Right lobe of liver (tissue), 6 donors: ENCODE measurements at regions not wholly inside any gene's neighbourhood (a gene's known extent, or its start where the extent isn't known, plus 50 kb on each side); places are given as distances from the start of the nearest gene placed in this dataset.
"Not testable (repeated sequence)": the region's sequence is repeated elsewhere in the genome, so short reads cannot be mapped to it uniquely, and the experiment has no call there.

Experiments
- ATAC-seq, 4 donors: fragments of 200-7000 bp; cut with Tn5 transposase; one replicate each; pipeline ENCODE4 v1.9.1; 2020; ENCODE audit warnings: mild to moderate bottlenecking in 4 of 4, moderate library complexity in 4 of 4
- DNase-seq, 3 donors: peaks; one replicate each; pipeline ENCODE4 v3.0.0-alpha.2; 2020
- H3K27ac ChIP-seq, 3 donors: fragments of 200-600 bp; one replicate each; pipeline ENCODE4 v1.8.0; 2022
- H3K27me3 ChIP-seq, 2 donors: fragments of 200-600 bp; one replicate each; pipeline ENCODE4 v1.8.0; 2022
- H3K36me3 ChIP-seq, 4 donors: fragments of 200-600 bp; sonication (generic) in 1 of 4; one replicate each; pipeline versions ENCODE4 v1.5.1 to v1.8.0; 2017 to 2022; ENCODE audit warnings: control low read depth in 1 of 4
- H3K4me1 ChIP-seq, 4 donors: fragments of 200-600 bp; sonication (generic) in 1 of 4; one replicate each; pipeline versions ENCODE4 v1.5.1 to v1.8.0; 2017 to 2022; ENCODE audit warnings: control low read depth in 1 of 4
- H3K4me3 ChIP-seq, 3 donors: fragments of 200-600 bp; one replicate each; pipeline ENCODE4 v1.8.0; 2022
- H3K9me3 ChIP-seq, 4 donors: fragments of 200-600 bp; sonication (generic) in 1 of 4; one replicate each; pipeline versions ENCODE4 v1.5.1 to v1.8.0; 2017 to 2022; ENCODE audit warnings: control low read depth in 1 of 4
- POLR2A ChIP-seq: fragments of 450-650 bp; IDR thresholded peaks from one replicate; pipeline ENCODE4 v1.6.1; 2017; ENCODE audit warnings: antibody characterized with exemption, mild to moderate bottlenecking
- WGBS: methylation state at CpG from one replicate; pipeline ENCODE4 v1.1.6; 2018; ENCODE audit warnings: low coverage, low lambda C conversion rate; ENCODE audit not compliant: insufficient coverage; ENCODE audit errors: missing lambda C conversion rate; 5-methylcytosine and 5-hydroxymethylcytosine counted together
- intact Hi-C, 2 donors: fragments of 100-400 bp; cut with DNase I; formaldehyde crosslinking; loops; one replicate each; pipeline versions ENCODE4 v1.11.2 to v1.14.1; 2022
- microRNA-seq, 2 donors: library from miRNA; unstranded; fragments of <30 nt; microRNA quantifications; one replicate each; pipeline ENCODE4, GENCODE V29; 2019 to 2020
- small RNA-seq, 2 experiments: library from RNA; depleted of rRNA; stranded (forward); fragments of <200 nt; gene quantifications; one replicate each; pipeline ENCODE3, GENCODE V24; 2016
- TF ChIP-seq, protein P1 (sequence below), 4 donors: fragments of 200-600 bp in 3 of 4; fragments of 450-650 bp in 1 of 4; IDR thresholded peaks; one replicate each; pipeline versions ENCODE4 v1.5.1 to v1.8.0; 2016 to 2022; ENCODE audit warnings: antibody characterized with exemption in 4 of 4, mild to moderate bottlenecking in 2 of 4
- donor health status: DM: no; HTN: yes; CAD: no.
- donor health status: DM: no; HTN: no; CAD: no.
- donor health status: DM: no; HTN: no; CAD: no.
- donor health status: DM: no; HTN: yes; CAD: no.
- donor health status: DM: no; HTN: yes; CAD: no.

DNA sequence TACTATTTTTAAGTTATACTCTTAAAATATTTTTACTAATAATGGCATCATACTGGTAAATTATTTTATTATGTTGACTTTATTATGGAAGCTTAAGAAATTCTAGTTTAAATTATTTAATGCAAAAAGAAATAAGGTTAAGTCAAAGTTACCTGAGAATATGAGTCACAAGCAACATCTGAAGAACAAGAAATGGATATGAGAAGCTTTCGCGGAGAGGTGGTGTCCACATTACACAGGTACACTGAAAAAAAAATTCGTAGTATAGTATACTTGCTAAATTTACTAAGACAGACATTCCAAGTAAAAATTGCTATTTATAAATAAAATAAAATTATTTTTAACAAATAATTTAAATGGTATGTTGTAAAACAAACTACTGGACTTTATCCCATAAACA lies 143.8 kb downstream of the AVL9 start:
- intact Hi-C loops: no loop called here
- DNase-seq (no peak), ATAC-seq (no peak)
- Histone ChIP-seq H3K36me3 (no peaks in the 10 kb centered on the region), H3K4me3 (no peak overlapping the region), H3K9me3 (no peaks in the 10 kb centered on the region), H3K27ac (no peak overlapping the region), H3K27me3 (no peaks in the 10 kb centered on the region), H3K4me1 (no peaks in the 10 kb centered on the region)
- WGBS: 90% methylated on average over 3 of the region's 3 CpGs
- TF ChIP-seq POLR2A: no peak
- TF ChIP-seq, protein P1, sequence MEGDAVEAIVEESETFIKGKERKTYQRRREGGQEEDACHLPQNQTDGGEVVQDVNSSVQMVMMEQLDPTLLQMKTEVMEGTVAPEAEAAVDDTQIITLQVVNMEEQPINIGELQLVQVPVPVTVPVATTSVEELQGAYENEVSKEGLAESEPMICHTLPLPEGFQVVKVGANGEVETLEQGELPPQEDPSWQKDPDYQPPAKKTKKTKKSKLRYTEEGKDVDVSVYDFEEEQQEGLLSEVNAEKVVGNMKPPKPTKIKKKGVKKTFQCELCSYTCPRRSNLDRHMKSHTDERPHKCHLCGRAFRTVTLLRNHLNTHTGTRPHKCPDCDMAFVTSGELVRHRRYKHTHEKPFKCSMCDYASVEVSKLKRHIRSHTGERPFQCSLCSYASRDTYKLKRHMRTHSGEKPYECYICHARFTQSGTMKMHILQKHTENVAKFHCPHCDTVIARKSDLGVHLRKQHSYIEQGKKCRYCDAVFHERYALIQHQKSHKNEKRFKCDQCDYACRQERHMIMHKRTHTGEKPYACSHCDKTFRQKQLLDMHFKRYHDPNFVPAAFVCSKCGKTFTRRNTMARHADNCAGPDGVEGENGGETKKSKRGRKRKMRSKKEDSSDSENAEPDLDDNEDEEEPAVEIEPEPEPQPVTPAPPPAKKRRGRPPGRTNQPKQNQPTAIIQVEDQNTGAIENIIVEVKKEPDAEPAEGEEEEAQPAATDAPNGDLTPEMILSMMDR (IDR thresholded peaks at IDR 0.05): no peak

DNA sequence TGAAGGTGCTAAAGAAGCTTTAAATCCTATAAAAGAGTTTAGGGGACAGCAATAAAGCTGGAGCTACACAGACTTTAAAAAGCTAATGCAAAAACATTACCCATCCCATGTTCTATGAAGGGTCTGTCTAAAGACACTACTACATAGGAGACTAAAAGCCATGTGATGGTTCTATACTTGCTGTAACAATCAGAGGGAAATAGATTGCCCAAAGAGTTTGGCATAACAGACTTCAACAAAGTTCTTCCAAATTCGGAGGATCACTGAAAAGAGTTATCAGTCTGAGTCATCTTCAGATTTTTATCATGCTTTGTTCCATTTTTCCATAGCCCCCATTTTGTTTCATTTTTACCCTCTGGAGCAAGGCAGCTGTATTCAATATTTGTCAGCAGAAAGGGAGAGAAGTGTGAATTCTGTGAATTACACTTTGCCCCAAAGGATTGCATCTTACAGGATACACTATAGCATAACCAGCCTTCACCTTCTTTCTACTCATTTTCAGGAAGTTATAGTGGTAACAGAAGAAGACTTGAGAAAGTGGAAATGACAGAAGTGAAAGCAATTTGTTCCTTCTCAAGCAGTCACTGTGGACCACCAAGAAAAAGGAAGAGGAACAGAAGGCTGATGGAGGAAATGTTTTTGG lies 143.3 kb downstream of the AVL9 start:
- DNase-seq, H3K27ac ChIP-seq, H3K36me3 ChIP-seq, H3K4me3 ChIP-seq, H3K27me3 ChIP-seq, H3K9me3 ChIP-seq, H3K4me1 ChIP-seq, intact Hi-C loops: not testable (repeated sequence)
- 64% methylated on average over 1 of the region's 1 CpG for WGBS
- ATAC-seq: peak in 1 of 4 donors; percentile 47

Small RNA genes in the stretch of these regions (microRNA-seq; reads per million reads assigned to microRNA genes)
- 0 reads per million in 2 donors for gene MIR550A2
- gene MIR550B2: 0 reads per million in 2 donors

Small RNA genes in the stretch of these regions (small RNA-seq; reads per million reads assigned to genes)
- gene AC018645.1 (0 reads per million in 2 experiments), gene MIR550A2 (0 reads per million in 2 experiments), gene RF00322 (0 reads per million in 2 experiments)
